SK-N-SH (cell line): ENCODE measurements at regions not wholly inside any gene's neighbourhood (a gene's known extent, or its start where the extent isn't known, plus 50 kb on each side); places are given as distances from the start of the nearest gene placed in this dataset.

Experiments
- CTCF ChIA-PET: fragments of 300-600, 350-600 bp; formaldehyde crosslinking; extraction: SDS; loops from one replicate; lab custom pipeline; 2021; lab: Yijun Ruan, JAX
- POLR2A ChIA-PET: fragments of 350-600 bp; sonication (Branson Sonifier 250); formaldehyde crosslinking; extraction: SDS; loops from one replicate; lab custom pipeline; 2020; ENCODE audit warnings: antibody characterized with exemption, inconsistent platforms; lab: Yijun Ruan, JAX
- DNase-seq: peaks from one replicate; pipeline ENCODE4 v3.0.0; 2012
- H2AFZ ChIP-seq: fragments of 200-600 bp; sonication (generic); 2 replicates; pipeline ENCODE4 v1.8.1; 2016; ENCODE audit warnings: antibody characterized with exemption, mild to moderate bottlenecking, low read depth
- H3F3A ChIP-seq: fragments of 200-600 bp; sonication (generic); replicated peaks from 2 replicates; pipeline ENCODE3; 2016; ENCODE audit warnings: antibody characterized with exemption, mild to moderate bottlenecking; ENCODE audit not compliant: insufficient read depth
- H3K27ac ChIP-seq, 2 experiments: fragments of 200-500 bp in 1 of 2; fragments of 200-600 bp in 1 of 2; sonication (Bioruptor generic) in 1 of 2; sonication (generic), shearing (Covaris generic) in 1 of 2; 2 replicates each; pipeline versions ENCODE4 v1.5.1 to v1.6.1; 2014 to 2016; ENCODE audit warnings: low read depth in 2 of 2, inconsistent platforms in 1 of 2, low read length in 1 of 2, mild to moderate bottlenecking in 1 of 2, mixed read lengths in 1 of 2
- H3K27me3 ChIP-seq: fragments of 200-600 bp; sonication (generic), shearing (Covaris generic); 2 replicates; pipeline ENCODE4 v1.6.1; 2016; ENCODE audit warnings: mixed run types; ENCODE audit not compliant: insufficient read depth
- H3K36me3 ChIP-seq, 2 experiments: fragments of 200-500 bp in 1 of 2; fragments of 200-600 bp in 1 of 2; sonication (Bioruptor generic) in 1 of 2; sonication (generic) in 1 of 2; replicated peaks in 1 of 2; 2 replicates each; pipeline versions ENCODE3 to v1.5.1; 2014 to 2016; ENCODE audit warnings: low read length in 1 of 2, mild to moderate bottlenecking in 1 of 2; ENCODE audit not compliant: insufficient read depth in 2 of 2, control insufficient read depth in 1 of 2
- H3K4me1 ChIP-seq, 2 experiments: fragments of 200-500 bp in 1 of 2; fragments of 200-600 bp in 1 of 2; sonication (Bioruptor generic) in 1 of 2; sonication (generic), shearing (Covaris generic) in 1 of 2; 2 replicates each; pipeline versions ENCODE4 v1.5.1 to v1.6.1; 2014 to 2016; ENCODE audit warnings: low read depth in 1 of 2, low read length in 1 of 2, mixed run types in 1 of 2; ENCODE audit not compliant: insufficient read depth in 2 of 2, control insufficient read depth in 1 of 2
- H3K4me2 ChIP-seq: fragments of 200-600 bp; sonication (generic), shearing (Covaris generic); 2 replicates; pipeline ENCODE4 v1.6.1; 2017; ENCODE audit warnings: mixed run types
- H3K4me3 ChIP-seq, 2 experiments: fragments of 200-500 bp in 1 of 2; fragments of 200-600 bp in 1 of 2; sonication (Bioruptor generic) in 1 of 2; sonication (generic), shearing (Covaris generic) in 1 of 2; 2 replicates each; pipeline versions ENCODE4 v1.5.1 to v1.8.1; 2014 to 2016; ENCODE audit warnings: low read depth in 2 of 2, inconsistent platforms in 1 of 2, low read length in 1 of 2, mild to moderate bottlenecking in 1 of 2, mixed read lengths in 1 of 2, moderate library complexity in 1 of 2
- H3K79me2 ChIP-seq: fragments of 200-600 bp; sonication (generic); 2 replicates; pipeline ENCODE4 v1.8.1; 2017; ENCODE audit warnings: mild to moderate bottlenecking; ENCODE audit not compliant: insufficient read depth
- H3K9ac ChIP-seq: fragments of 200-600 bp; sonication (generic); 2 replicates; pipeline ENCODE4 v1.6.1; 2017; ENCODE audit warnings: mixed run types
- H3K9me2 ChIP-seq: fragments of 200-600 bp; sonication (generic); 2 replicates; pipeline ENCODE4 v1.6.1; 2017; ENCODE audit warnings: mixed run types
- H3K9me3 ChIP-seq: fragments of 200-600 bp; sonication (generic); 2 replicates; pipeline ENCODE4 v1.6.1; 2017; ENCODE audit warnings: mixed run types, mild to moderate bottlenecking, moderate library complexity
- H4K20me1 ChIP-seq: fragments of 200-600 bp; sonication (generic); 2 replicates; pipeline ENCODE4 v1.6.1; 2017; ENCODE audit warnings: mild to moderate bottlenecking, mixed run types; ENCODE audit not compliant: insufficient read depth
- CTCF ChIP-seq: fragments of 200-600 bp; sonication (generic); IDR thresholded peaks from 2 replicates; pipeline ENCODE4 v1.6.1; 2017; ENCODE audit warnings: antibody characterized with exemption, mild to moderate bottlenecking, moderate library complexity
- EP300 ChIP-seq, 2 experiments: IDR thresholded peaks; 2 replicates each; pipeline versions ENCODE4 v1.4.0 to v1.6.1; 2012; ENCODE audit warnings: borderline replicate concordance in 1 of 2, low read depth in 1 of 2, low read length in 1 of 2
- EZH2phosphoT487 ChIP-seq: fragments of 200-600 bp; sonication (generic); IDR thresholded peaks from 2 replicates; pipeline ENCODE4 v1.6.1; 2017; ENCODE audit warnings: low read depth, mixed run types, mild to moderate bottlenecking, antibody characterized with exemption, moderate library complexity, borderline replicate concordance
- GABPA ChIP-seq: IDR thresholded peaks from 2 replicates; pipeline ENCODE4 v1.4.0; 2012; ENCODE audit warnings: low read depth, mild to moderate bottlenecking
- IRF3 ChIP-seq: fragments of 150-350 bp; IDR thresholded peaks from 2 replicates; pipeline ENCODE4 v1.6.1; 2016; ENCODE audit warnings: mild to moderate bottlenecking, low read depth, low read length
- MAX ChIP-seq: IDR thresholded peaks from 2 replicates; pipeline ENCODE4 v1.4.0; 2012; ENCODE audit warnings: low read depth
- REST ChIP-seq: IDR thresholded peaks from 2 replicates; pipeline ENCODE4 v1.6.1; 2012; ENCODE audit warnings: mild to moderate bottlenecking, low read depth, low read length, moderate library complexity
- SIN3A ChIP-seq: IDR thresholded peaks from 2 replicates; pipeline ENCODE4 v1.6.1; 2012; ENCODE audit warnings: low read depth, mild to moderate bottlenecking, low read length, moderate library complexity, borderline replicate concordance
- SMC3 ChIP-seq: IDR thresholded peaks from 2 replicates; pipeline ENCODE4 v1.6.1; 2012; ENCODE audit warnings: low read depth, low read length, improper control_type of control experiment
- TAF1 ChIP-seq: IDR thresholded peaks from 2 replicates; pipeline ENCODE4 v1.6.1; 2012; ENCODE audit warnings: low read depth, mild to moderate bottlenecking, low read length, moderate library complexity, borderline replicate concordance
- YY1 ChIP-seq: IDR thresholded peaks from 2 replicates; pipeline ENCODE4 v1.4.0; 2012; ENCODE audit warnings: low read depth, mild to moderate bottlenecking
- ZBTB33 ChIP-seq: IDR thresholded peaks from 2 replicates; pipeline ENCODE4 v1.4.0; 2012; ENCODE audit warnings: low read depth, borderline replicate concordance
- WGBS: methylation state at CpG from one replicate; pipeline ENCODE4 v1.1.6; 2017; ENCODE audit warnings: low lambda C conversion rate; 5-methylcytosine and 5-hydroxymethylcytosine counted together

- Histone ChIP-seq H4K20me1 (no peaks in the 10 kb centered on the region), H3K4me1 (no peaks in the 10 kb centered on the region; a peak in 1 of 4 replicates), H3K36me3 (no peaks in the 10 kb centered on the region), H2AFZ (no peak overlapping the region), H3F3A (no peaks in the 10 kb centered on the region), H3K27me3 (no peaks in the 10 kb centered on the region), H3K4me2 (no peak overlapping the region), H3K9me3 (no peaks in the 10 kb centered on the region), H3K4me3 (no peak overlapping the region), H3K9ac (no peak overlapping the region), H3K79me2 (no peaks in the 10 kb centered on the region), H3K9me2 (no peaks in the 10 kb centered on the region), H3K27ac (no peak overlapping the region)
- TF ChIP-seq EP300 (IDR thresholded peaks at IDR 0.05; ENCODE audit: borderline replicate concordance in 1 of 2, low read depth in 1 of 2, low read length in 1 of 2) (0 out of 4 replicates have a peak, but pooled peaks of 1 of the 2 experiments have one; percentile 10), IRF3 (no peak)
- ChIA-PET POLR2A (no interaction called here), CTCF (interaction anchor here (1.1 kb wide), 1 partner anchor 747 kb away, joined by 3 read pairs; no protein-coding TSS in a partner anchor)
- WGBS: 89% methylated on average over 6 of the region's 6 CpGs
- DNase-seq: no peak
Observed at GRCh38 chr10:33489501-33490176, 155.2 kb upstream of the NRP1 start.

GRCh38 chr10:33487014-33487776 lies 152.7 kb upstream of the NRP1 start:
- H3K4me3 ChIP-seq: no peak overlapping the region
- no peak for DNase-seq
- H3K9me2 ChIP-seq: no peaks in the 10 kb centered on the region
- H2AFZ ChIP-seq: no peak overlapping the region
- H3F3A ChIP-seq: no peaks in the 10 kb centered on the region
- POLR2A ChIA-PET: no interaction called here
- no peak overlapping the region for H3K27ac ChIP-seq
- no peaks in the 10 kb centered on the region; a peak in 1 of 4 replicates for H3K4me1 ChIP-seq
- no peak overlapping the region for H3K4me2 ChIP-seq
- no peaks in the 10 kb centered on the region for H3K36me3 ChIP-seq
- no peak for TF ChIP-seq YY1
- TF ChIP-seq SIN3A: no peak
- TF ChIP-seq GABPA: no peak
- no peak for TF ChIP-seq REST
- 0 out of 2 replicates have a peak, but pooled peaks have one; percentile 13 for TF ChIP-seq CTCF
- TF ChIP-seq SMC3: 0 out of 2 replicates have a peak, but pooled peaks have one; percentile 10
- no peak for TF ChIP-seq MAX
- no peak for TF ChIP-seq TAF1
- TF ChIP-seq EP300 (IDR thresholded peaks at IDR 0.05; ENCODE audit: borderline replicate concordance in 1 of 2, low read depth in 1 of 2, low read length in 1 of 2): no peak
- no peak for TF ChIP-seq EZH2phosphoT487
- no peak for TF ChIP-seq ZBTB33
- TF ChIP-seq, all 33 proteins: peak for 2
- H3K9me3 ChIP-seq: no peaks in the 10 kb centered on the region
- H3K27me3 ChIP-seq: no peaks in the 10 kb centered on the region
- WGBS: 88% methylated on average over 4 of the region's 4 CpGs
- CTCF ChIA-PET: no interaction called here
- H3K79me2 ChIP-seq: no peaks in the 10 kb centered on the region
- H4K20me1 ChIP-seq: no peaks in the 10 kb centered on the region
- H3K9ac ChIP-seq: no peak overlapping the region
